ENCODE measurements at regions not wholly inside any gene's neighbourhood (a gene's known extent, or its start where the extent isn't known, plus 50 kb on each side); places are given as distances from the start of the nearest gene placed in this dataset.

DNA sequence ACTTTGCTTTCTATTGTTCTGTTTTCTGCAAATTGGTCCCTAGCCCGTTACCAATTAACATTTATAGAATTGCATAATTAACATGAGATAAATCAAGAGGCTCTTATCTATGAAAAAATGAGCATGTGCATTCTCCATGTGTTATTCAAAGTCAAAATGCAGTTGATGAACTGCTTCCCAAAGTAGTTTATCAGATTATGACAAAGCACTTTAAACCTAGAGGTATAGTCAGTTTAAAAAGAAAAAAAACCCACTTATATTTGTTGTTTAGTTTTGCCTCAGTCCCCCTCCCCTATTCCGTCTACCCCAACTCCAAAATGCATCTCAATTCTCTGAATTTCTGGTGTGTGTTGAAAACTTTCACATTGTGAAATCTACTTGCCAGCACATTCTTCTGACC lies 119.5 kb downstream of the ATXN3L start:
- Histone ChIP-seq H3K9ac (ENCODE audit: low read length) (no peak overlapping the region), H3K27ac (ENCODE audit: low read length) (no peak overlapping the region), H3K4me3 (ENCODE audit: low read length) (no peak overlapping the region), H3K9me2 (replicated peaks; ENCODE audit: insufficient read depth, low read length) (no peaks in the 10 kb centered on the region), H3K36me3 (ENCODE audit: insufficient read depth, low read length) (no peaks in the 10 kb centered on the region), H3K4me2 (ENCODE audit: low read depth, low read length, poor library complexity, severe bottlenecking) (no peak overlapping the region), H3K79me2 (ENCODE audit: low read length) (no peaks in the 10 kb centered on the region), H4K20me1 (ENCODE audit: insufficient read depth, low read depth, low read length) (no peaks in the 10 kb centered on the region), H2AFZ (ENCODE audit: low read length) (no peak overlapping the region), H3K9me3 (ENCODE audit: low read length) (no peaks in the 10 kb centered on the region), H3K4me1 (ENCODE audit: low read length) (no peaks in the 10 kb centered on the region), H3K27me3 (ENCODE audit: low read length) (no peaks in the 10 kb centered on the region)
- no peak for DNase-seq

- no peak overlapping the region for H2AFZ ChIP-seq (ENCODE audit: low read length)
- H3K27ac ChIP-seq (ENCODE audit: low read length) = no peak overlapping the region
These were observed 121.1 kb downstream of the ATXN3L start for GRCh38 chrX:13198762-13199064.

GRCh38 chrX:13198056-13198761 lies 121.6 kb downstream of the ATXN3L start:
- Histone ChIP-seq H3K79me2 (ENCODE audit: low read length) (no peaks in the 10 kb centered on the region), H2AFZ (ENCODE audit: low read length) (no peak overlapping the region), H3K27ac (ENCODE audit: low read length) (no peak overlapping the region), H3K9ac (ENCODE audit: low read length) (no peak overlapping the region), H3K9me2 (replicated peaks; ENCODE audit: insufficient read depth, low read length) (no peaks in the 10 kb centered on the region), H3K4me2 (ENCODE audit: low read depth, low read length, poor library complexity, severe bottlenecking) (no peak overlapping the region), H4K20me1 (ENCODE audit: insufficient read depth, low read depth, low read length) (no peaks in the 10 kb centered on the region), H3K36me3 (ENCODE audit: insufficient read depth, low read length) (no peaks in the 10 kb centered on the region), H3K27me3 (ENCODE audit: low read length) (no peaks in the 10 kb centered on the region), H3K4me1 (ENCODE audit: low read length) (no peaks in the 10 kb centered on the region), H3K4me3 (ENCODE audit: low read length) (no peak overlapping the region), H3K9me3 (ENCODE audit: low read length) (no peaks in the 10 kb centered on the region)
- no peak for DNase-seq

More at GRCh38 chrX:13198762-13199064, 121.1 kb downstream of the ATXN3L start:
- Histone ChIP-seq H3K27me3 (ENCODE audit: low read length) (no peaks in the 10 kb centered on the region), H3K9me2 (replicated peaks; ENCODE audit: insufficient read depth, low read length) (no peaks in the 10 kb centered on the region), H3K4me1 (ENCODE audit: low read length) (no peaks in the 10 kb centered on the region), H3K9ac (ENCODE audit: low read length) (no peak overlapping the region), H3K4me3 (ENCODE audit: low read length) (no peak overlapping the region), H3K79me2 (ENCODE audit: low read length) (no peaks in the 10 kb centered on the region), H3K4me2 (ENCODE audit: low read depth, low read length, poor library complexity, severe bottlenecking) (no peak overlapping the region), H3K9me3 (ENCODE audit: low read length) (no peaks in the 10 kb centered on the region), H4K20me1 (ENCODE audit: insufficient read depth, low read depth, low read length) (no peaks in the 10 kb centered on the region), H3K36me3 (ENCODE audit: insufficient read depth, low read length) (no peaks in the 10 kb centered on the region)
- no peak for DNase-seq

DNA sequence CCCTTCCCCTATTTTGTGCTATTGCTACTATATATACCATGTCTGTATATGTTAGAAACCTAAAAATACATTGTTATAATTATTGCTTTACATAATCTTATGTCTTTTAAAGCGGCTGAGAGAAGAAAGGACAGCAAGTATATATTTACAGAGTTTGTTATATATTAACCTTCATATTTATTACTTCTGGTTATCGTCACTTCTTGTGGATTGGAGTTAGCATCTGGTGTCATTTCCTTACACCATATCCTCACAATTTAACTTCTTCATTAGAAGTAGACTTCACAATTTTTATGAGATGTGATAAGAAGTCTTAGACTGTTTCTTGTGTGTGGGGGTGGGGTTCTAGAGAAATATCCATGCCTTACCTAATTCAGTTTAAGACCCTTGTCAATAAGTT lies 123.1 kb downstream of the ATXN3L start:
- Histone ChIP-seq H3K4me1 (ENCODE audit: low read length) (no peaks in the 10 kb centered on the region), H3K36me3 (ENCODE audit: insufficient read depth, low read length) (no peaks in the 10 kb centered on the region), H3K27me3 (ENCODE audit: low read length) (no peaks in the 10 kb centered on the region), H3K79me2 (ENCODE audit: low read length) (no peaks in the 10 kb centered on the region), H3K9ac (ENCODE audit: low read length) (no peak overlapping the region), H3K9me2 (replicated peaks; ENCODE audit: insufficient read depth, low read length) (no peaks in the 10 kb centered on the region), H3K9me3 (ENCODE audit: low read length) (no peaks in the 10 kb centered on the region), H2AFZ (ENCODE audit: low read length) (no peak overlapping the region), H3K4me2 (ENCODE audit: low read depth, low read length, poor library complexity, severe bottlenecking) (no peak overlapping the region), H4K20me1 (ENCODE audit: insufficient read depth, low read depth, low read length) (no peaks in the 10 kb centered on the region), H3K27ac (ENCODE audit: low read length) (no peak overlapping the region), H3K4me3 (ENCODE audit: low read length) (no peak overlapping the region)
- DNase-seq = no peak

- H3K4me1 ChIP-seq (ENCODE audit: low read length) = no peaks in the 10 kb centered on the region
- H4K20me1 ChIP-seq (ENCODE audit: insufficient read depth, low read depth, low read length) = no peaks in the 10 kb centered on the region
- no peak overlapping the region for H2AFZ ChIP-seq (ENCODE audit: low read length)
- no peaks in the 10 kb centered on the region for H3K27me3 ChIP-seq (ENCODE audit: low read length)
- H3K9ac ChIP-seq (ENCODE audit: low read length) = no peak overlapping the region
- no peak for DNase-seq
- no peaks in the 10 kb centered on the region for H3K36me3 ChIP-seq (ENCODE audit: insufficient read depth, low read length)
- H3K4me2 ChIP-seq (ENCODE audit: low read depth, low read length, poor library complexity, severe bottlenecking) = no peak overlapping the region
- H3K27ac ChIP-seq (ENCODE audit: low read length) = no peak overlapping the region
- H3K4me3 ChIP-seq (ENCODE audit: low read length) = no peak overlapping the region
- no peaks in the 10 kb centered on the region for H3K9me2 ChIP-seq (replicated peaks; ENCODE audit: insufficient read depth, low read length)
- no peaks in the 10 kb centered on the region for H3K9me3 ChIP-seq (ENCODE audit: low read length)
- H3K79me2 ChIP-seq (ENCODE audit: low read length) = no peaks in the 10 kb centered on the region
These were observed 124.5 kb downstream of the ATXN3L start for GRCh38 chrX:13195340-13195739.

DNA sequence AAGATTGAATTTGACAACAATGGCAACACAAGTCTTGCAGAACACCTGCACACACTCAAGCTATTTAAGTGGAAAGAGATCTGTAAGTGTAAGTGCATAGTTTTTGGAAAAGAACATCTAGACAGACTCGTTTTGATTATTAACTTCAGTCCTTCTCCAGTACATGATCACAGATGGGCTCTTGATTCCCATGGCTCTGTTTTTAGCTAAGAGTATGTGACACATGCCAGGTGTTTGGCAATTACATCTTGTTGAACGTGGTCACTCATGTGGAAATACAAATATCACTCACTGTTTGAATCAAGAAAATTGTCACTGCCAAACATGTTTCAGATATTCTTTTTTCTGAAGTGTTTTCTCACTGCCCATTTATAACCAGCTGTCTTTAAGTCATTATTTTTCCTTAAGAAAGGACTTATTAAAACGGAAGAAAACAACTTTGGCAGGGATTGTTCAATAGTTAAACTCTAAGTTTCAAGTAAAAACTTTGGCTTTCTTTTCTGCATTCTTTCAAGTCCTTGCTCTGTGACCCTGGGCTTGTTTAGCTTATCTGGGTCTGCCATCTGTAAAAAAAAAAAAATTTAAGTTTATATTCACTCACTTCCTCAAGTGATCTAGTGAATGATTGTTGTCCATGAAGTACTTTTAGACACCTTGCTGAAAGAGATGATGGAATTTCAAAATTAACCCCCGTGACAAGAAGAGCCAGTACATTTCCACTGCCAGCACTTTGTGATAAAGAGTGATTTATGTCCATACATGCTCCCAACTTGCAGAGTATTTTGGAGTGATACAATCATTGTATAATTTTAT lies 125.4 kb downstream of the ATXN3L start:
- DNase-seq = no peak
- H3K27ac ChIP-seq (ENCODE audit: low read length) = no peak overlapping the region

GRCh38 chrX:13190051-13190450 lies 129.8 kb downstream of the ATXN3L start:
- Histone ChIP-seq H3K4me3 (ENCODE audit: low read length) (no peak overlapping the region), H3K9ac (ENCODE audit: low read length) (no peak overlapping the region), H3K4me1 (ENCODE audit: low read length) (no peaks in the 10 kb centered on the region), H3K36me3 (ENCODE audit: insufficient read depth, low read length) (no peaks in the 10 kb centered on the region), H3K79me2 (ENCODE audit: low read length) (no peaks in the 10 kb centered on the region), H3K9me2 (replicated peaks; ENCODE audit: insufficient read depth, low read length) (no peaks in the 10 kb centered on the region), H3K27ac (ENCODE audit: low read length) (no peak overlapping the region), H4K20me1 (ENCODE audit: insufficient read depth, low read depth, low read length) (no peaks in the 10 kb centered on the region), H2AFZ (ENCODE audit: low read length) (no peak overlapping the region), H3K9me3 (ENCODE audit: low read length) (no peaks in the 10 kb centered on the region), H3K4me2 (ENCODE audit: low read depth, low read length, poor library complexity, severe bottlenecking) (no peak overlapping the region), H3K27me3 (ENCODE audit: low read length) (no peaks in the 10 kb centered on the region)
- DNase-seq = no peak

More for the DNA sequence above, 125.4 kb downstream of the ATXN3L start:
- Histone ChIP-seq H3K4me1 (ENCODE audit: low read length) (no peaks in the 10 kb centered on the region), H3K4me3 (ENCODE audit: low read length) (no peak overlapping the region), H3K36me3 (ENCODE audit: insufficient read depth, low read length) (no peaks in the 10 kb centered on the region), H3K9me2 (replicated peaks; ENCODE audit: insufficient read depth, low read length) (no peaks in the 10 kb centered on the region), H4K20me1 (ENCODE audit: insufficient read depth, low read depth, low read length) (no peaks in the 10 kb centered on the region), H3K9ac (ENCODE audit: low read length) (no peak overlapping the region), H3K79me2 (ENCODE audit: low read length) (no peaks in the 10 kb centered on the region), H2AFZ (ENCODE audit: low read length) (no peak overlapping the region), H3K4me2 (ENCODE audit: low read depth, low read length, poor library complexity, severe bottlenecking) (no peak overlapping the region), H3K27me3 (ENCODE audit: low read length) (no peaks in the 10 kb centered on the region), H3K9me3 (ENCODE audit: low read length) (no peaks in the 10 kb centered on the region)

GRCh38 chrX:13189380-13189779 lies 130.5 kb downstream of the ATXN3L start:
- Histone ChIP-seq H4K20me1 (ENCODE audit: insufficient read depth, low read depth, low read length) (no peaks in the 10 kb centered on the region), H3K4me1 (ENCODE audit: low read length) (no peaks in the 10 kb centered on the region), H3K9me3 (ENCODE audit: low read length) (no peaks in the 10 kb centered on the region), H3K79me2 (ENCODE audit: low read length) (no peaks in the 10 kb centered on the region), H3K4me3 (ENCODE audit: low read length) (no peak overlapping the region), H3K27ac (ENCODE audit: low read length) (no peak overlapping the region), H3K36me3 (ENCODE audit: insufficient read depth, low read length) (no peaks in the 10 kb centered on the region), H3K9ac (ENCODE audit: low read length) (no peak overlapping the region), H3K9me2 (replicated peaks; ENCODE audit: insufficient read depth, low read length) (no peaks in the 10 kb centered on the region), H2AFZ (ENCODE audit: low read length) (no peak overlapping the region), H3K27me3 (ENCODE audit: low read length) (no peaks in the 10 kb centered on the region), H3K4me2 (ENCODE audit: low read depth, low read length, poor library complexity, severe bottlenecking) (no peak overlapping the region)
- DNase-seq = no peak
